Embryonic facial prominence (tissue), 1 donor: ENCODE measurements at regions not wholly inside any gene's neighbourhood (a gene's known extent, or its start where the extent isn't known, plus 50 kb on each side); places are given as distances from the start of the nearest gene placed in this dataset.

Experiments
- DNase-seq: peaks from one replicate; pipeline ENCODE4 v3.0.0-alpha.2; 2016; ENCODE audit errors: extremely low spot score

DNA sequence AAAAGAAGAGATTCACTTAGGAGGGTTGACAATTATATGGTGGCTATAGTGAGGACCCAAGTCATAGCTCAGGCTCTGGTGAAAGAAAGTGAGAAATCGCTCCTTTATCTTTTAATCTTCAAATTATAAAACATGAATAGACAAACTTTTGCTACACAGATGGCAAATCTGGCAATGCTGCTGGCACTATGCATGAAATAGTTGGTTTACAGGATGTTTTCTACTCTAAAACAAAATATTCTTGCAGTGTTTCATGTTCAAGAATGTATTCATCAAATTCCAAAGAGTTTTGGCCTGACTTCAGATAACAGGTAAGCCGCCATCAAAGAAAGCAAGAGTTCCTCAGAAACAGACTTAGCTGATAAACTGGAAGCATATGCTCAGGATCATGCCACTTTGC, 801.2 kb downstream of the C4orf33 start:
- no peak for DNase-seq

DNA sequence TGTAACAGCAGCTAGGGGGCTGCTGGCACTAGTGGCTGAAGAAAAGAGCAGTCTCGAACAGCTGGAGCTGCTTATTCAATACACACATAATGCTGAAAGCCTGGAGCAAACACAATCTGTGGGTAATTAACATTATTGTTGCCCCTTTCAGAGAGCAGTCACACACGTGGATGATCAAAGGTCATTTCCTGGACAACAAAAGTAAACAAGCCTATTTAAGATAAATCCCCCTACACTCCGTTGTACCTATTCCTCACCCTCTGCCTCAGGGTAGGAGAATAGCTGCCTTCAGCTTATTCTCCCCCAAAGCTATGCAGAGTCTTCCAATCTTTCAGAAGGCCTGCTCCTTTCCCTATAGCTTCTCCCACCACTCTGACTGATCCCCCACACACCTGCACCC, 803.9 kb downstream of the C4orf33 start:
- DNase-seq = no peak

DNA sequence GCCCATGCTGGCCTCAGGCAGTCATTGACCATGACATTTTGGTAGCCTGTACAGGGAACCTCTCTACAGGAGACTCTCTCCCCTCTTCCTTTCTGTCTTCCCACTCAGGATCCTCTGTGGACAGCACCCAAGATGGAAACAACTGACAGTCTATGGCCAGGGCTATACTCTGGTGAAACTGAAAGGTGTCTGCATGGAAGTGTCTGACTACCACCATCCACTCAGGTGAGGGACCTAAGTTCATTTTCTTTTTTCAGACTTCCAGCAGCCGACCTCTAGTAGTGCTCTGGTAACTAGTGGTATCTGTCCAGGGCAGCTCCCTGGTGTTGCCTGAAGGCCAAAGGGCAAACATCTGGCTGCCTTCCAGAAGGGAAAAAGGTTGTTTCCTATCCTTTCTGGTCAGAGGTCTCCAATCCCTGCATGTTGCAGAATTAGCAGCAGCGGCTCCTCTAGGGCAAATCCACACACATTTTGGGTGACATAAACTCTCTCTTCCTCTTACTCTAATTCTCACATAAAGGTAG, 804.5 kb downstream of the C4orf33 start:
- no peak for DNase-seq

DNA sequence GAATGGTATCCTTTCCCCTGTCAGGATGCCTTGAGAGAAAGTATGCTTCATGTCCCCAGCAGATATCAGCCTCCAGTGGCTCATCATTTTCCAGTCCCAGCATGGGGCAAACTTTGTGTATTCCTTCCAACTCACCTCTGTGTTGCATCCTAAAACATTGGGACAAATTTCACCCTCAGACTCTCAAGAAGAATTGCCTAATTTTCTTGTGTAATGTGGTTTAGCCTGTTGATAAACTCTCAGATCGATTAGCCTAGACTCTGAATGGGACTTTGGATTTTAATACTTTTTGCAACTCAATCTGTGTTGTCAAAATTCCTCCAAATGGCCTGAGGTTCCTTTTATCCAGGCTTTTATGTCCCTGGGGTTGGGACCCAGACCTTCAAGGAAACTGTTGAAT, 805.3 kb downstream of the C4orf33 start:
- no peak for DNase-seq

DNA sequence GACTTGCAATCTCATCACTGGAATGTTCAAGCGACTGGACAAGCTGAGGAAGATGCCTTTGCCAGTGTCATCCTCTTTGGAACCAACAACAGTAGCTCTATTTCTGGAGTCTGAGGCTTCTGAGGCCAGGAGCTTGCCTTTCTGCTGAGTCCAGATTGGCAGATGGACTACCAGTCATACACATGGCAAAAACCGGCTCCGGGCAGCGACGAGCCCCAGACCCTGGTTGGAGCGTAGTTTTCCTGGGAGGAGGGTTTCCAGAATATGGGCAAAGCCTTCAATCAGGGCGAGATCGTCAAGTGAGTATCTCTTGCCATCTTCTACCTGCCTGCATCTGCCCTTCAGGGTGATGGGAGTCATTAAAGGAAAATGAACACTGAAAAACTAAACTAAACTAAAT, 807.9 kb downstream of the C4orf33 start:
- DNase-seq = no peak

DNA sequence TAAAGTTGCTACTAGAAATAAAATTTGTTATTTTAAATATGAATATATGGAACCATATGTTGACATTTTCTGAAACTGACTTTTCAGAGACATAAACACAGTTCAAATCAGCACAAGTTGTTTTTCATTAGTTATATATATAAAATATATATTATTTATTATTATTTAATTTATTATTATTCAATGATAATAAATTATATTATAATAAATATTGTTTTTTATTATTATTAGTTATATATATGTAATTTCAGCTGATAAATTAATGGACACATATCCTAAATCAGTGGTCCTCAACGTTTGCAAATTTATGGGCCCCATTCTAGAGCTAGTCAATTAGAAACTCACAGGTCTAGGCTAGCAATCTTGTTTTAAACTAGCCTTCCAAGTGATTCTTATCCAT, 809.3 kb downstream of the C4orf33 start:
- DNase-seq = no peak

DNA sequence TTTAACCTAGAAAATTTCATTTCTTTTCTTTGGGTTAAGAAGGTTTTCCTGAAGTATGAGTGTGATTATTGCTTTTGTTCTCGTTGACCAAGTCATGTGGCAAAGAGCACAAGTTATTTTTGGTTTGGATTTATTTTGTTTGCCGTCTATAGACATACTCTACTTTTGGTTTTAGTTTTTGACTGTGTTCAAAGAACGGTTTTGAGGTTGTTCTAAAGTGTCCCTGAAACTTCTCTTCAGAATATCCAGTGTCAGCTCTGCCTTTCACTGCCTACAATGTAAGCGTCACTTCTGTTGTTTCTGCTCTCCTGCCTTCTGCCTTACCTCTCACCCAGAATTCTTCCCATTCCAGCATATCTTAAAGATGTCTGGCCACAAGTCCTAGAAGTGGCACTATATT, 812.2 kb downstream of the C4orf33 start:
- no peak for DNase-seq

DNA sequence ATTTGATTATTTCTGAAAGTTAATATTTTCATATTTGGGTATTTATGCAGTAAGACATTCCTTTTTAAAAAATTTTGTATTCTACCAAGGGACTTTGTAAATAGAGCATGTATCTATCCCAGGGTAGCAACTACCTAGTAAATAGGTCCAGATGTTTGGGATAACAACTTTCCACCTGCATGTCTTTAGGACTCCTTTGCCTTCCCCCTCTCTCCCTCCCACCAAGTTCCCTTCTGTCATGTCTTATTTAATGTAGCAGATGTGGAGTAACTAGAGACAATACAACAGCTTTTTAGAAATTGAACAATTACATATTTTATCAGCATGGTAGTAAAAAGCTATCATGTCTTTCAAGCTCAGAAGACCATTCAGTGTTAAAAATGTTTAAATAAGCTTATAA, 821.0 kb downstream of the C4orf33 start:
- no peak for DNase-seq

DNA sequence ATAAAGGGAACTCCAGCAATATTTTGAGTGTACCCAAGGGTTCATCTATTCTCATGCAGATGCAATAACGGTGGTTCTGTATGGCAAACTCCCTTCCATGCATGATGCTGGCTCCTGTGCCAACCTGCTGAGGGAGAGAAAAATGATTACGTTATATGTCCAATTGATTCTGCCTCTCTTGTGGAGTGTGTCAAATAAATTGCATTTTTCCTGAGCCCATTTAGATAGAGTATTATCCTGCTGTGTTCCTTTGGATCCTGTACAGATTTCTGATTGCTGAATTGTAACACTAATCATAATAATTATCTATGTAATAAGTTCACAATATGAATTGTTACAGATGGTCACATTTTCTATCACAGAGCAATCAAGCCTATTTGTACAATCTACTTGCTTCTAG, 821.7 kb downstream of the C4orf33 start:
- DNase-seq = no peak

DNA sequence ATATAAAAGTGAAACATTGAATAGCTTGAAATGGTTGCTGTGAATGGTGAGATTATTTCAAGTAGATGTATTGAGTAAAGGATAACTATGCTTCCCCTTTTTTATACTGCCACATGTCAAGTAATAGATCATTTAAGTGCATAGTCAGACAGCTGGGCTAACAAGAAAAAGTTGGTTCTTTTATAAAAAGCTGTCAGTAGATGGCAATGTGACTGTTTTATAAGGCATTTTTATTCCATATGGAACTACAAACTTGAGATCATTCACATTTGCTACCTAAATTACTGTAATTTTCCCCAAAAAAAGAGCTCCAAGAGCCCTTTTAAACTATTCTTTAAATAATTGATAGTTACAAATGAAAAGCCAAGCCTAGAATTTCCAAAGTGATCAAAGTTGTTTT, 831.0 kb downstream of the C4orf33 start:
- no peak for DNase-seq

DNA sequence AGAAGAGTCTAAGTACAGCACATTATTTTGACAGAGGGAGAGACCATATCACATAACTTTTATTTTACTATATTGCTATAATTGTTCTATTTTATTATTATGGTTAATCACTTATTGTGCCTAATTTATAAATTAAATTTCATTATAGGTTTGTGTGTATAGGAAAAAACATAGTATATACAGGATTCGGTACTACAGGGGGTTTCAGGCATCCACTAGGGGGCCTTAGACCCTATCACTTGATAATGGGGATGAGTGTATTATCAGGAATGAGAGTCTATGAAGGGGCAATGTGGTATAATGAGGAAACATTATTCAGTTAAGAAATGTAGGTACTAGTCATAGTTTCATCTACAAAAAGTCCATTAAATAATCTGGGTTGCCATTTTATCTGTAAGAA, 833.1 kb downstream of the C4orf33 start:
- no peak for DNase-seq

DNA sequence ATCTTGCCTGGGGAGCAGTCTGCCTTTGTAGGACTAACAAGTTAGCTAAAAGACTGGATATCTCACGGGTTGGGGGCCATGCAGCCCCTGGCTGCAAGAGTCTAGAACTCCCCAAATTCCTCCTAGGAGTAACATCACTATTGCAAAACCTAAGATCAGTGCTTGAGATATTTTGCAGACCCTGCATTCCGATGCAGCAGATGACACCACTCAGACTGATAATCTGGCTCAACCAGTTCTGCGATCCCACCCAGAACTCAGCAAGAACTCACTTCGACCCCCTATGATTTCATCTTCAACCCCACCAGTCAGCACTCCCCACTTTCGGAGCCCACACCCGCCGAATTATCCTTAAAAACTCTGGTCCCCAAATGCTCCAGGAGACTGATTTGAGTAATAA, 834.0 kb downstream of the C4orf33 start:
- DNase-seq = no peak

DNA sequence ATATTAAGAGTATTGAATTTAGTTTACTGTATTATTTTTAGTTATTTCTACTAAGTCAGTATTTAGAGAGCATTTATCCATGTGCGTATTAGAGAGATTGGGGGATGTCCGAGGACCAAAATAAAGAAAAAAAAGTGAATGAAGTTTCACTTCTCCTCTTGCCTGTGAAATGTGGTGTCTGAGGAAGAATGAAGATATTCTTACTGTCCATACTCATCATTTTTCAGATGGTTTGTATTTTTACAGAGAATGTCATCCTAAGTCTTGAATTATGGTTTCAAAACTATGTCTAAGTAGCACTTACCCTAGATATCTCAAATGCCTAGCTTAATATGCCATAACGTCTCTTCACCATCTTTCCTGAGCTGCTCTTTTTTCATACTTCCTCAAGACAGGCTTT, 854.3 kb downstream of the C4orf33 start:
- DNase-seq = no peak

DNA sequence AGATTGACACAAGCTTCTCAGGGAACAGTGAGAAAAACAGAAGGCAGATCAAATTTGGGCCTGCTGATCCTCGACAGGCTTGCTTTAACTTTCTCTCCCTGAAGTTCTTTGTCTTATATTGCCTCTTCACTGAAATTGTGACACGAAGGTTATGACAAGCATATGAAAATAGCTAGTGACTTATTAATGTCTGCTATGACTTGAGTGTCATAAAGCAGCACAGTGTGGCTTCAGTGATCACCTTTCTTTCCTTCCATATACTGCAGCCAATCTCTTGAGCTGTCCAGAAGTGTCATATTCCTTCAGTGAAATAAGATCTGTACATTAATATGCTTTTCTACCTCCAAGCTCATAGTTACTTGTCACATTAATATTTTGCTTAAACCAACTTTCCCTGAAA, 870.2 kb downstream of the C4orf33 start:
- DNase-seq = no peak

DNA sequence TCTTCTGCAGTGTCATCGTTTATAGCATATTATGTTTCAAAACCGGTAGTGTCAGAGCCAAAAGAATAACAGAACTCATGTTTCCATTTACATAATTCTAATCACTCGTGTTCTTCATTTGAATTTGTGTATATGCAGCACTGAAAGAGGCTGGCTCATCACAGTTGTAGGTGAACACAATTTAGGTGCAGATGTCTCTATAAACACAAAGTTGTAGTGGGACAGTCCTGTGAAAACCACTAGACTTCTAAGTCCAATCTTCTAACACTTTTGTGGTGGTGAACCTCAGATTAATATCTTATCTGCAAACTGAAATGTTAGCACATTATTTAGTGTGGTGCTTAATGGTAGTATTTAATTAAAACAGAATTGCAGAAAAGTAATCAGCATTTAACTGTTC, 872.4 kb downstream of the C4orf33 start:
- DNase-seq = no peak

DNA sequence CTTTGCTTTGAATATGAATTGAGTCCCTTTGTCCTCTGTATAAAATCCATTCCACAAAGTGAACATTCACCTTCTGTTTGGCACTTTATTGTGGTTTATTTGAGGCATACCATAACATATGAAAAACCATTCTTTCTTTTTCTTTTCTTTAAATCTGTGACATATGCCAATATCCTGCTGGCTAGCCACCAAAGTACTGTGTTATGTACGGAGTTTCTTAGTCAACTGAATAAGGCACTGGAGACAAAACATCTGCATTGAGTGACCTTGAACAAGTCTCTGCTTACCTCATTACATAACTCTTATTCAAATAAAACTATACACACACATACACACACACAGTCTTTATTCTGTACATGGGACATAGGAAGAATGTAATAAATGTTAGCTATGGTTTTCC, 872.8 kb downstream of the C4orf33 start:
- no peak for DNase-seq

DNA sequence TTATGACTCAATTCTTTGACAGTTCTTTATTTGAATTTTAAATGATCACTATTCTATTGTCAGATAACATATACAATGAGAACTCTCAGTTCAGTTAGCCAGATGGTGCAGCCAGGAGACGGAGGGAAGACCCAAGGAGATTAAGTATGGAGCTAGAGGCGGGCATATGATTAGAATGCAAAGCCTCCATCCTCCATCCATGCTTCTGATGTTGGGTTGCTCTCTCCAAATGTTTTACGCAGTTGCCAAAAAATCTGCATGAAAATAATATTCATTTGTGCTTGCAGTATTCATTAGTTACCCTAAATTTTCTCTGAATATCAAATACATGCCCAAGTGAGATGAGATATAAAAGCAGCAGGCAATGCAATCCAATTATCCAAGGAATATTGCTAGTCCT, 874.8 kb downstream of the C4orf33 start:
- DNase-seq = no peak

DNA sequence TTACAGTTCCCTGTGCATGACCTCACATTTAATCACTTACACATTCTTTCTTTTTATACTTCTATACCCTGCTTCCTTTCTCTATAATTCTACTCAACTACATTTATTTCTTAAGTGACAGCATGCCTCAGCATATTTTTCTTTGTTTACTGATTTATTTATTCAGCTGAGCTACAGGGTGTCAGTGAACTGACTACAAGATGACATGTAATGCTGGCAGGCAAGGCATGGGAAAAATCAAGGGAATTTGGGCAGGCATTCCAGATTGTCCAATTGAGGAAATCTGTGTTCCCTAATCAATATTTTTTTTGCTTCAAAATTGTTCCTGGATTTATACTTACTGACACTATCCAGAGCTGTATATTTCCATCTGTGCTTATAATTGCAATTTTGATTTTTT, 875.5 kb downstream of the C4orf33 start:
- DNase-seq = no peak

DNA sequence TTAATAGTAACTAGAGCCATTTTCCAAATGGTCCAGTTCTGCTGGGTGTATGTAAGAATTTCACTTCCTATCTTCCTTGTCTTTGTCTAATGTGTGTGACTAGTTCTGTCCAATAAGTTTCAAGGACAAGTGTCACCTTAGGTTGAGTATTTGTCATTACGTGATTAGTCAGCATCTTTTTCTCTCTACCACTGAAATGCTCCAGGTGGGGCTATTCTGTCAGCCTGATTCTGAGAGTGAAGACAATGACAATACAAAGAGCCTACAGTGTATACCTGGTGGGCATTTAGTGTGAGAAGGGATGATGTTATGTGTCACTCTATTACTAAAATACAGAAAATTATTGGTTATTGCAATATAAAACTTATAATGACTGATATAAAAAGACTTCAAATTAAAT, 876.3 kb downstream of the C4orf33 start:
- DNase-seq = no peak

DNA sequence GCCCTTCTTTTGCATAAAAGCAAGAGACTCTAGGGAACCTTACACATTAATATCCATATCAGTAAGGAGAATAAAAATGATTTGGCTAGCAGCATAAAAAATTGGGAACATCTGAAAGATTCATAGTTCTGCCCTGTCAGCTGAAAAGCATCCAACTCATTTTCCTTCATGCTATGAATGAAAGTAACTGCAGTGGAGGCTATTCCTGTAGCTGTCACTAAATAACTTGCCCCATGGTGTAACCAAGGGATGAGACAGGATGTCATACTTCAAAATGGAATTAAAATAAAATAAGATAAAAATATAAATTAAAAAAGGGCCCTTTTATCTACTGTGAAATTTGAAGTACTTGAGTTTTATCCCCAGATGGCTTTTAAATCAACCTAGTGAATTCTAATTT, 878.8 kb downstream of the C4orf33 start:
- DNase-seq = no peak

DNA sequence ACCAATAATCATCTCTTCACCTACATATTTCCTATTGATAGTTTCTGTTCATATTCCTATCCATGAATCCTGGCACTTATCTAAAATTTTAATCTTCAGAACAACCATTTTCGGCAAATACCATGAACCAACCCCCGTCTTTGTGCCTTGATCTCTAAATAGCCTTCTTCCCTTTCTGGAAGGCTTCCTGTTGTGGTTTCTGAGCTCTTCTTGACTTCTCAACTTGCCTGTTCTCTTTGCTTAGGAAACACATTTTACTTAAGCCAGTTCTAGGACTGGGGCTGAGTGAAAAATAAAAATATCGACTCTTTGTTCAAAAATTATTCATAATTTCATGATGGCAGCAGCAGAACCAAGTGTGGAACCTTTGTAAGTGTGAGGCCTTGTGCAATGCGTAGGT, 882.4 kb downstream of the C4orf33 start:
- no peak for DNase-seq

DNA sequence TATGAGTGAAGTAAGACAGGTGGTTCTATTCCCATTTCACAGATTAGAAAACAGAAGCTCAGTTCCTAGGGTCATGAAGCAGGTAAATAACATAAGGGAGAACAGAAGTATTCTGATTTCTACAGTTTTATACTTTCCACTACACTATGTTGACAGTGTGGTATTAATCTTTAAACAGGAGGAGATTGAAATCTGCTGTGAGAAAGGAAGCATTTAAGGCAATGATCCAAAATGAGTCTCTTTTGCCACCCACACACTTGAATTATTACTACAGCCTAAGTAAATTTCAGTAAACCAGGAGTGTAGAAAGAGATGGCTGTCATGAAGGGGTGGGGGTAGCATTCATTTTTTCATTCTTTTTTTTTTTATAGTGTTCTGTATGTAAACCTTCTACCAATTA, 893.0 kb downstream of the C4orf33 start:
- DNase-seq = no peak

DNA sequence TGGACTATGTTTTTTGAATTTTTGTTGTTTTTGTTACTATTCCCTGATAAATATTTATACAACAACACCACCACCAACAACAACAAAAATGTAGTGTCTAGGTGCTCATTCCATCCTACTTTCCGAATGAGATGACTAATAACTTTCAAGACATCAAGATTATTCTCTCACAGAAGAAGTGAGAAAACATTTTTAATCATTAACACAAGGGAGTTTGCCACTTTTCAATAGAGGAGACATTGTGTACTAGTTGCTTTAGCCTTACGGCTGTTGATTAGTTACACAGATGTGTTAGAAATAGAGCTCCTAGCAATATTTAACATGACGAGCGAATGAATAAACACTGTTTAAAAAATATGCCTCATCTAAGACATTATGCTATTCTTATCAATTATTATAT, 898.8 kb downstream of the C4orf33 start:
- DNase-seq = no peak

DNA sequence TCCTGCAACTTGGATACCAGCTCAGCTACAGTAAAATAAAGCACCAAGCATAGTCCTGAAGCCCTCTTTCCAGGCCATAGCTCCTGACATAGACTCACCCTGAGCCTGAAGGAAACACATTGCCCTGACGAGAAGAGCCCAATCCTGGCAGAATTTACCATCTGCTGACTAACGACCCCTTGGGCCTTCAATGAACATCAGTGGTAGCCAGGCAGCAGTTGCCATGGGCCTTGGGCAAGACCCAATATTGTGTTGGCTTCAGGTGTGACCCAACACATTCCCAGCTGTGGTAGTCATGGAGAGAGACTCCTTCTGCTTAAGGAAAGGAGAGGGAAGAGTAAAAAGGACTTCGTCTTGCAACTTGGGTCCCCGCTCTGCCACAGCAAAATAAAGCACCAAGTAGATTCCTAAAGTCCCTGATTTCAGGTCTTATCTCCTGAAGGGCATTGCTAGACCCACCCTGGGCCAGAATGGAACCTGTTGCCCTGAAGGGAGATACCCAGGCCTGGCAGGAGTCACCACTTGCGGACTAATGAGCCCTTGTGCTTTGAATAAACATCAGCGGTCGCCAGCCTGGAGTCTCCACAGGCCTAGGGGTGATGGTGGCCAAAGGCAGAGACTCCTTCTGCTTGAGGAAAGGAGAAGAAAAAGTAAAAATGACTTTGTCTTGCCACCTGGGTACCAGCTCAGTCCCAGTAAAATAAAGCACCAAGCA, 902.6 kb downstream of the C4orf33 start:
- DNase-seq = no peak
